Inflammatory macrophage treated with lipopolysaccharide for 4 hours (primary cell): ENCODE measurements at regions not wholly inside any gene's neighbourhood (a gene's known extent, or its start where the extent isn't known, plus 50 kb on each side); places are given as distances from the start of the nearest gene placed in this dataset.
"Not testable (repeated sequence)": the region's sequence is repeated elsewhere in the genome, so short reads cannot be mapped to it uniquely, and the experiment has no call there.

Source experiments
- DNase-seq: peaks from one replicate; pipeline ENCODE4 v3.0.0-alpha.2; 2020

- DNase-seq, result not testable (repeated sequence)
Measured at GRCh38 chr5:102154791-102155605, 141.1 kb downstream of the SLCO4C1 start.

- DNase-seq, result no peak
Measured at GRCh38 chr5:102154291-102154690, 141.8 kb downstream of the SLCO4C1 start.

GRCh38 chr5:102153003-102153759 lies 142.9 kb downstream of the SLCO4C1 start:
- peak; percentile 7 for DNase-seq

- DNase-seq, result no peak
Measured at GRCh38 chr5:102139029-102139428, 157.1 kb downstream of the SLCO4C1 start.

GRCh38 chr5:102138243-102138653 lies 157.8 kb downstream of the SLCO4C1 start:
- no peak for DNase-seq

GRCh38 chr5:102130890-102131289 lies 165.2 kb downstream of the SLCO4C1 start:
- DNase-seq, result no peak

- DNase-seq, result no peak
Measured at GRCh38 chr5:102130386-102130785, 165.7 kb downstream of the SLCO4C1 start.

GRCh38 chr5:102119252-102119651 lies 176.8 kb downstream of the SLCO4C1 start:
- DNase-seq, result no peak

GRCh38 chr5:102115736-102116135 lies 180.3 kb downstream of the SLCO4C1 start:
- no peak for DNase-seq

- DNase-seq, result no peak
Measured at GRCh38 chr5:102114525-102115069, 181.5 kb downstream of the SLCO4C1 start.

GRCh38 chr5:102107865-102108264 lies 188.2 kb downstream of the SLCO4C1 start:
- no peak for DNase-seq

- no peak for DNase-seq
Measured at GRCh38 chr5:102106599-102106998, 189.5 kb downstream of the SLCO4C1 start.

GRCh38 chr5:102099766-102100331 lies 196.2 kb downstream of the SLCO4C1 start:
- no peak for DNase-seq

GRCh38 chr5:102099083-102099482 lies 197.0 kb downstream of the SLCO4C1 start:
- DNase-seq, result not testable (repeated sequence)

- DNase-seq, result not testable (repeated sequence)
Measured at GRCh38 chr5:102098606-102099005, 197.5 kb downstream of the SLCO4C1 start.

GRCh38 chr5:102090770-102091169 lies 205.3 kb downstream of the SLCO4C1 start:
- DNase-seq, result no peak

- DNase-seq, result no peak
Measured at GRCh38 chr5:102089883-102090282, 206.2 kb downstream of the SLCO4C1 start.

- no peak for DNase-seq
Measured at GRCh38 chr5:102087906-102088305, 208.2 kb downstream of the SLCO4C1 start.

GRCh38 chr5:102080288-102080687 lies 215.8 kb downstream of the SLCO4C1 start:
- DNase-seq, result no peak

- DNase-seq, result no peak
Measured at GRCh38 chr5:102077920-102078319, 218.2 kb downstream of the SLCO4C1 start.

- DNase-seq, result no peak
Measured at GRCh38 chr5:102069974-102070373, 226.1 kb downstream of the SLCO4C1 start.

- no peak for DNase-seq
Measured at GRCh38 chr5:102068870-102069269, 227.2 kb downstream of the SLCO4C1 start.

- no peak for DNase-seq
Measured at GRCh38 chr5:102049517-102049916, 246.6 kb downstream of the SLCO4C1 start.
